Smooth muscle cell (in vitro differentiated cells): ENCODE measurements at regions not wholly inside any gene's neighbourhood (a gene's known extent, or its start where the extent isn't known, plus 50 kb on each side); places are given as distances from the start of the nearest gene placed in this dataset.

Experiments
- DNase-seq: peaks from one replicate; lab custom pipeline; 2025; ENCODE audit not compliant: unreplicated experiment; lab: John Stamatoyannopoulos, UW
- H2AFZ ChIP-seq: fragments of 200-600 bp; sonication (generic); 2 replicates; pipeline ENCODE4 v1.6.0; 2016; ENCODE audit warnings: antibody characterized with exemption, low read depth, mild to moderate bottlenecking
- H3F3A ChIP-seq: fragments of 200-600 bp; sonication (generic); 2 replicates; pipeline ENCODE4 v1.6.0; 2017; ENCODE audit warnings: antibody characterized with exemption, low read depth
- H3K27ac ChIP-seq: fragments of 200-600 bp; sonication (generic); 2 replicates; pipeline ENCODE4 v1.5.1; 2016; ENCODE audit warnings: low read depth, mild to moderate bottlenecking
- H3K27me3 ChIP-seq: fragments of 200-600 bp; sonication (generic); 2 replicates; pipeline ENCODE4 v1.6.1; 2016; ENCODE audit warnings: low read depth, mild to moderate bottlenecking
- H3K36me3 ChIP-seq: fragments of 200-600 bp; sonication (generic); 2 replicates; pipeline ENCODE4 v1.5.1; 2016; ENCODE audit warnings: low read depth
- H3K4me1 ChIP-seq: fragments of 200-600 bp; sonication (generic); 2 replicates; pipeline ENCODE4 v1.5.1; 2016; ENCODE audit warnings: low read depth
- H3K4me2 ChIP-seq: fragments of 200-600 bp; sonication (generic); 2 replicates; pipeline ENCODE4 v1.6.0; 2016; ENCODE audit warnings: mild to moderate bottlenecking
- H3K4me3 ChIP-seq: fragments of 200-600 bp; sonication (generic); 2 replicates; pipeline ENCODE4 v1.5.1; 2016; ENCODE audit warnings: mild to moderate bottlenecking
- H3K79me2 ChIP-seq: fragments of 200-600 bp; sonication (generic); 2 replicates; pipeline ENCODE4 v1.6.0; 2016; ENCODE audit warnings: low read depth, mild to moderate bottlenecking
- H3K9ac ChIP-seq: fragments of 200-600 bp; sonication (generic); 2 replicates; pipeline ENCODE4 v1.6.0; 2016; ENCODE audit warnings: low read depth
- H3K9me3 ChIP-seq: fragments of 200-600 bp; sonication (generic); replicated peaks from 2 replicates; pipeline ENCODE4 v1.5.1; 2016; ENCODE audit warnings: low read depth
- H4K20me1 ChIP-seq: fragments of 200-600 bp; sonication (generic); 2 replicates; pipeline ENCODE4 v1.6.0; 2016; ENCODE audit warnings: low read depth
- WGBS: methylation state at CpG from one replicate; pipeline ENCODE4 v1.1.7; 2016; ENCODE audit warnings: low lambda C conversion rate; 5-methylcytosine and 5-hydroxymethylcytosine counted together
- TF ChIP-seq, protein P1 (sequence below): fragments of 200-600 bp; sonication (generic); IDR thresholded peaks from 2 replicates; pipeline ENCODE4 v1.5.1; 2017; ENCODE audit warnings: borderline replicate concordance, mild to moderate bottlenecking, antibody characterized with exemption; ENCODE audit not compliant: insufficient read depth, poor library complexity, severe bottlenecking

DNA sequence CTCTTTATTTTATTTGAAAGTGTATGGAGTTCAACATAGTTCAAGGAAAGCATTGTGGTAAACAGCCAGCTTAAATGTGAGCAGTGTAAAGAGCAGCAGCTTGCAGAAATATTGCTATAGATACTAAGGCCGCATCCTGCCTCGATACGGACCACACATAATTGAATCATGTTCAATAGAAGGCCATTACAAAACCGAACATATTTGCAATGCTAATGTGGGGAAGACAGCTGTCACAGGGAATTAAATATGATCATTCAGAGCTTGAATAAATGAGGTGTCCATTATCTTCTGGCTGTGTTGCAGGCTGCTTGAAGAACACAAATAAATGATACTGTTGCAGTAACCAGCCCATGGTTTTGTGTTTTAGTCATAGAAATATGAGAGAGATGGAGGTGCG lies 173.2 kb downstream of the BRMS1L start:
- Histone ChIP-seq H2AFZ (no peak overlapping the region), H3K79me2 (no peaks in the 10 kb centered on the region), H3K4me3 (no peak overlapping the region), H3K27ac (no peak overlapping the region), H3K4me1 (peaks cover 25% of the 10 kb centered on the region), H3F3A (no peaks in the 10 kb centered on the region), H3K9ac (no peak overlapping the region), H4K20me1 (no peaks in the 10 kb centered on the region), H3K9me3 (no peaks in the 10 kb centered on the region), H3K4me2 (no peak overlapping the region), H3K27me3 (no peaks in the 10 kb centered on the region), H3K36me3 (no peaks in the 10 kb centered on the region)
- no peak for DNase-seq
- TF ChIP-seq, protein P1, sequence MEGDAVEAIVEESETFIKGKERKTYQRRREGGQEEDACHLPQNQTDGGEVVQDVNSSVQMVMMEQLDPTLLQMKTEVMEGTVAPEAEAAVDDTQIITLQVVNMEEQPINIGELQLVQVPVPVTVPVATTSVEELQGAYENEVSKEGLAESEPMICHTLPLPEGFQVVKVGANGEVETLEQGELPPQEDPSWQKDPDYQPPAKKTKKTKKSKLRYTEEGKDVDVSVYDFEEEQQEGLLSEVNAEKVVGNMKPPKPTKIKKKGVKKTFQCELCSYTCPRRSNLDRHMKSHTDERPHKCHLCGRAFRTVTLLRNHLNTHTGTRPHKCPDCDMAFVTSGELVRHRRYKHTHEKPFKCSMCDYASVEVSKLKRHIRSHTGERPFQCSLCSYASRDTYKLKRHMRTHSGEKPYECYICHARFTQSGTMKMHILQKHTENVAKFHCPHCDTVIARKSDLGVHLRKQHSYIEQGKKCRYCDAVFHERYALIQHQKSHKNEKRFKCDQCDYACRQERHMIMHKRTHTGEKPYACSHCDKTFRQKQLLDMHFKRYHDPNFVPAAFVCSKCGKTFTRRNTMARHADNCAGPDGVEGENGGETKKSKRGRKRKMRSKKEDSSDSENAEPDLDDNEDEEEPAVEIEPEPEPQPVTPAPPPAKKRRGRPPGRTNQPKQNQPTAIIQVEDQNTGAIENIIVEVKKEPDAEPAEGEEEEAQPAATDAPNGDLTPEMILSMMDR, result no peak
- WGBS, result 93% methylated on average over 5 of the region's 5 CpGs

DNA sequence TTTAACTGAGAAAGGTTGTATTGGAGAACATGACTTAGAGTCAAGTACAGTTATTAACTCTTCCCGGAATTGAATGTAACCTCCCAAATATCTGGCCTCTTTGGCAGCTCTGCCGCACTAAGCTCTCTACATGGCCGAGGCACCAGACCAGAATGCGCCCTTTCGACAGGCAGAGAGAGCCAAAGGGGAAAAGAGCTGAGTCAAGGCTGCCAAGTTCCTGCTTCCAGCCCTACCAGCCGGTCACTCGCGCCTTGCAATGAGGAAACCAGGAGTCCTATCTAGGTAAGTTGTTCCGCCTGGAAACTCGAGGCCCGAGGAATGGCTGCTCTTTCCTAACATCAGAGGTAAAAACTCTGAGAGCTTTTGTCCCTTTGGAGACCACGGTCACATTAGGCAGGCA lies 172.2 kb downstream of the BRMS1L start:
- Histone ChIP-seq H3K9me3 (no peaks in the 10 kb centered on the region), H3K27ac (no peak overlapping the region), H3K36me3 (no peaks in the 10 kb centered on the region), H2AFZ (no peak overlapping the region), H3K27me3 (no peaks in the 10 kb centered on the region), H4K20me1 (no peaks in the 10 kb centered on the region), H3K79me2 (no peaks in the 10 kb centered on the region), H3K4me1 (peaks cover 25% of the 10 kb centered on the region), H3K9ac (no peak overlapping the region), H3K4me2 (no peak overlapping the region), H3F3A (no peaks in the 10 kb centered on the region), H3K4me3 (no peak overlapping the region)
- no peak for DNase-seq
- TF ChIP-seq, protein P1, result no peak
- WGBS, result 91% methylated on average over 12 of the region's 12 CpGs

DNA sequence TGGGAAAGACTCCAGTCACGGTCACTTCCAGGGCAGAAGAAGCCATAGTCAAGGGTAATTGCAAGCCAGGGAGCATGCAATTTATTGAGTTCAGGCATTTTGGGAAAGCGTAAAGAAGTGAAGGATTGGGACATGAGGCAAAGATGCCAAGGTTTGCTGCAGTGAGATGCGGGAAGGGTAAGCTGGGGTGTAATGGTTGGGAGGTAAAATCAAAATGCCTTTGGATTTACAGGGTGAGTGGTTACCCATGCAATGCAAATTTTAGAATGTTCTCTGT lies 167.5 kb downstream of the BRMS1L start:
- H3K9me3 ChIP-seq, result no peaks in the 10 kb centered on the region
- H3K4me2 ChIP-seq, result no peak overlapping the region
- H3K4me1 ChIP-seq, result no peaks in the 10 kb centered on the region
- H3K36me3 ChIP-seq, result no peaks in the 10 kb centered on the region
- H3K27ac ChIP-seq, result no peak overlapping the region
- no peaks in the 10 kb centered on the region for H4K20me1 ChIP-seq
- H2AFZ ChIP-seq, result no peak overlapping the region
- H3K4me3 ChIP-seq, result no peak overlapping the region
- no peaks in the 10 kb centered on the region for H3K79me2 ChIP-seq
- TF ChIP-seq, protein P1, result no peak
- DNase-seq, result no peak
- no peaks in the 10 kb centered on the region for H3K27me3 ChIP-seq
- no peaks in the 10 kb centered on the region for H3F3A ChIP-seq
- WGBS, result 87% methylated on average over 3 of the region's 3 CpGs
- no peak overlapping the region for H3K9ac ChIP-seq

DNA sequence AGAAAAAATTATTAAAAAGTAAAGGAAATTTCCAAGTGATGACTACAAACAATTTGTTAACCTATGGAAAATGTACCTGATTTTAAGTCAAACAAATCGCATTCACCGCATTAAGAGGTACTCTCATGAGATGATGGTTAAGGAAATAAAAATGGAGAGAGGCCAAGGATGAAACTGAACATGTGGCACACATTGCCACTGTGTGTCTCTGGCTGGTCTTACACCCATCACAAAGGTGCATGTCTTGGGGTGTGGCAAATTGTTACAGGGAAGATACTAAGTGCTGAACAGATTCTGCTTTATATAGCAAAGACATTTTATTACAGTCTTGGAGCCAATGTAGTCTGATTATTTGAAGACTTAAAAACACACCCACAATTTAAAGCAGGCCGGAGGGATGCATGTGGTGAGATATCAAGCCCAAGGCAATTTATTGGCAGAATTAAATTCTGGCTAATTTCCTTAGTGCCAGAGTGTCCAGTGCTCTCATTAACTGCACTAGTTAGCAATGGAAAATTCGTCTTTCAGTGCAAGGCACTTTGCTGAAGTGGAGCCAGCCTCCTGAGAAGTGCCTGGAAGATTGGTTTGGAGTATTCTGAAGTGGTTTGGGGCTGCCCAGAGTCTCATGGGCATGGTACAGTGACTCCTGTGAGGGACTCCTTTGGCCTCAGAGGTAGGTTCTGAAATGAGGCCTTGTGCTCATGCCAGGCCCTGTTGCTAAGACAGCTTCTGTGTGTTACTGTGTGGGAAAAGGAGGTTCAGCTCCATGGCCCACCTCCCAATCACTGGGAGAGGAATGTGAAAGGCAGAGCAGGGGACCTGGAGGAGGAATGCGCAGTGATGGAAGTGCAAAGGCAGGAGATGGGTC lies 166.9 kb downstream of the BRMS1L start:
- Histone ChIP-seq H3K79me2 (no peaks in the 10 kb centered on the region), H3K9ac (no peak overlapping the region), H3F3A (no peaks in the 10 kb centered on the region), H3K4me2 (no peak overlapping the region), H3K27ac (no peak overlapping the region), H3K4me1 (no peaks in the 10 kb centered on the region), H3K9me3 (no peaks in the 10 kb centered on the region), H4K20me1 (no peaks in the 10 kb centered on the region), H3K36me3 (no peaks in the 10 kb centered on the region), H2AFZ (no peak overlapping the region), H3K4me3 (no peak overlapping the region), H3K27me3 (no peaks in the 10 kb centered on the region)
- 94% methylated on average over 5 of the region's 5 CpGs for WGBS
- TF ChIP-seq, protein P1, result no peak
- no peak for DNase-seq
